ENCODE measurements at regions not wholly inside any gene's neighbourhood (a gene's known extent, or its start where the extent isn't known, plus 50 kb on each side); places are given as distances from the start of the nearest gene placed in this dataset.

GRCh38 chr7:153044981-153045380 is 285.4 kb downstream of the ACTR3B start:
- TF ChIP-seq HNF4A (conservative IDR thresholded peaks at IDR 0.05) (no peak), RAD21 (IDR thresholded peaks at IDR 0.05) (no peak), REST (IDR thresholded peaks at IDR 0.05) (no peak)
- H3K4me1 ChIP-seq (ENCODE audit: control insufficient read depth in 4 of 4, insufficient read depth in 4 of 4, low read length in 3 of 4) = no peaks in the 10 kb centered on the region
- H3K36me3 ChIP-seq (ENCODE audit: control insufficient read depth in 4 of 4, insufficient read depth in 3 of 4, low read depth in 1 of 4, low read length in 3 of 4) = no peaks in the 10 kb centered on the region

DNA sequence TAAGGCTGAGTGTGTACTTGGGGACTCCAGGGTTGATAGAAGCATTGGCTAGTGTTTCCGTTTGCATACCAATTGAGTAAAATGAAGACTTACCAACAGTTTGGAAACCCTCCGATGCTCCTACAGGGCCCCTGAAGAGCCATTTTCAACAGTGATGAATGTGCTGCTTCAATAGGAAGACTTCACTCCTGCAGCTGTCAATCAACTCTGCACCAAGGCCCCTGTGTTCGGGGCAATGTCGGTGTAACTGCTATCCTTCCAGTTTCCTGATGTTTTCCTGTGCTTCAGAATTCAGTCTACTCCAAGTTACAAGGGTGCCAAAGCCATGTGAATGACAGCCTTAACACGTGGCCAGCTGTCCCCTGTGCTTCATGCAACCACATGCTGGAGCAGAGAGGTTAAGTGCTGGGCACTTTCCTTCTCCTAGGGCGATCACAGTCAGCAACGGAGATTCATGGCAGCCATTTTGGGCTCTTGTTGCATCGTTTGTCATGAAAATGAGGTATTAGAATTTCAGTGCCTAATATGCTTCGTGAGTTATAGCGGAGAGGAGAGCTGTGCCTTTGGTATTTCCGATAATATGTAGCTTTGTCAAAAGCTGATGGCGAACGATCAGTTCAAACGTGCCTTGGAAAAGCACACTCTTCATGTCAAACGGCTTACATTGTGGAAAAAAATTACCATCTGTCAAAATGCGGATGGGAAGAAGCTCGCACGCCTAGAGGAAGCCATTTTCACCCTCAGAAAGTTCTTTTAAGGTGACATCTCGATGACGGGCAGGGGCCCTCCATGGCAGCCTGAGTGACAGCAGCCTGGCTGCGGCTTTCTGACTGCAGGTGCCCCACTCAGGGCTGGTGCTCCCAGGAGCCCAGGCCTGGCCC is 287.8 kb downstream of the ACTR3B start:
- no peaks in the 10 kb centered on the region for H3K4me1 ChIP-seq (ENCODE audit: control insufficient read depth in 4 of 4, insufficient read depth in 4 of 4, low read length in 3 of 4)
- no peaks in the 10 kb centered on the region for H3K27me3 ChIP-seq (ENCODE audit: control insufficient read depth in 4 of 4, insufficient read depth in 4 of 4, low read length in 3 of 4)
- no peak overlapping the region for H3K9ac ChIP-seq (ENCODE audit: low read depth in 1 of 2, low read length in 2 of 2)
- H3K27ac ChIP-seq (ENCODE audit: low read depth in 1 of 2, low read length in 2 of 2) = no peak overlapping the region
- no peaks in the 10 kb centered on the region for H3K36me3 ChIP-seq (ENCODE audit: control insufficient read depth in 4 of 4, insufficient read depth in 3 of 4, low read depth in 1 of 4, low read length in 3 of 4)
- WGBS = 90% methylated on average over 21 of the region's 21 CpGs
- no peak for DNase-seq (ENCODE audit: low spot score)
- H3K4me3 ChIP-seq (ENCODE audit: low read depth in 1 of 3, low read length in 3 of 3) = no peak overlapping the region
- no peak for TF ChIP-seq FOXA2 (IDR thresholded peaks at IDR 0.05)
- no peak for TF ChIP-seq TAF1 (conservative IDR thresholded peaks at IDR 0.05)
- no peak for TF ChIP-seq FOXA1 (IDR thresholded peaks at IDR 0.05)
- TF ChIP-seq JUND (IDR thresholded peaks at IDR 0.05) = no peak
- no peak for TF ChIP-seq RAD21 (IDR thresholded peaks at IDR 0.05)
- TF ChIP-seq ATF3 (IDR thresholded peaks at IDR 0.05) = no peak
- TF ChIP-seq GABPA (IDR thresholded peaks at IDR 0.05 in 1 of 2, conservative IDR thresholded peaks at IDR 0.05 in 1 of 2) = no peak
- no peak for TF ChIP-seq SP1 (IDR thresholded peaks at IDR 0.05)
- TF ChIP-seq RXRA (IDR thresholded peaks at IDR 0.05) = no peak
- no peak for TF ChIP-seq YY1 (IDR thresholded peaks at IDR 0.05)
- no peak for TF ChIP-seq HNF4A (conservative IDR thresholded peaks at IDR 0.05)
- peaks cover 0 to 2% (median 0%) of the 10 kb centered on the region in 4 donors for H3K9me3 ChIP-seq (ENCODE audit: control insufficient read depth in 4 of 4, low read length in 3 of 4)

More at GRCh38 chr7:153044981-153045380, 285.4 kb downstream of the ACTR3B start:
- H3K4me3 ChIP-seq (ENCODE audit: low read depth in 1 of 3, low read length in 3 of 3) = no peak overlapping the region
- no peak overlapping the region for H3K27ac ChIP-seq (ENCODE audit: low read depth in 1 of 2, low read length in 2 of 2)
- no peak overlapping the region for H3K9ac ChIP-seq (ENCODE audit: low read depth in 1 of 2, low read length in 2 of 2)
- no peaks in the 10 kb centered on the region for H3K27me3 ChIP-seq (ENCODE audit: control insufficient read depth in 4 of 4, insufficient read depth in 4 of 4, low read length in 3 of 4)
- H3K9me3 ChIP-seq (ENCODE audit: control insufficient read depth in 4 of 4, low read length in 3 of 4) = no peaks in the 10 kb centered on the region
- DNase-seq (ENCODE audit: low spot score) = no peak

DNA sequence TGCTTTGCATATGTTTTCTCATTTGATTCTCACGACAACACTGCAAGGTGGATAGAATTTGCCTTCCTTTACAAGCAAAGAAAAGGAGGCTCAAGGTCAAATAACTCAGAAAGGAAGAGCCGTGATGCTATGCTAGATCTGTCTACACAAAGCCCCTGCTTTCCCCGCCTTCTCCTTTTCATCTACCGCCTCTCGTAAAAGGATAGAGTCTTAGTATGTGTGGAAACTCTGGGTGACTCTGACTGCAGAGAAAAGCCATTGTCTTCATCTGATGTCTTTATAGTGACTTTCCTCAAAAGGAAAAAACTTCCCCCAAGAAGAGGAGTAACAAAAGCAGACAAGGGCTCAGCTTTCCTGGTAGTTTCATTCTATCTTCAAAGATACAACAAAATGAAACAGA is 292.7 kb downstream of the ACTR3B start:
- TF ChIP-seq HNF4G (IDR thresholded peaks at IDR 0.05) = no peak
- no peak overlapping the region for H3K9ac ChIP-seq (ENCODE audit: low read depth in 1 of 2, low read length in 2 of 2)

More for the DNA sequence above, 292.7 kb downstream of the ACTR3B start:
- 64% methylated on average over 5 of the region's 5 CpGs for WGBS
- Histone ChIP-seq H3K27ac (ENCODE audit: low read depth in 1 of 2, low read length in 2 of 2) (no peak overlapping the region), H3K4me3 (ENCODE audit: low read depth in 1 of 3, low read length in 3 of 3) (no peak overlapping the region), H3K4me1 (ENCODE audit: control insufficient read depth in 4 of 4, insufficient read depth in 4 of 4, low read length in 3 of 4) (no peaks in the 10 kb centered on the region), H3K9me3 (ENCODE audit: control insufficient read depth in 4 of 4, low read length in 3 of 4) (peaks cover 0 to 2% (median 0%) of the 10 kb centered on the region in 4 donors), H3K36me3 (ENCODE audit: control insufficient read depth in 4 of 4, insufficient read depth in 3 of 4, low read depth in 1 of 4, low read length in 3 of 4) (no peaks in the 10 kb centered on the region), H3K27me3 (ENCODE audit: control insufficient read depth in 4 of 4, insufficient read depth in 4 of 4, low read length in 3 of 4) (no peaks in the 10 kb centered on the region)
- no peak for DNase-seq (ENCODE audit: low spot score)

Data from liver (tissue), 7 donors.